HG03159 (cell line): ENCODE measurements at regions not wholly inside any gene's neighbourhood (a gene's known extent, or its start where the extent isn't known, plus 50 kb on each side); places are given as distances from the start of the nearest gene placed in this dataset.

Experiments
- ATAC-seq: cut with Tn5 transposase; IDR thresholded peaks from one replicate; pipeline ENCODE4 v1.9.1; 2021; ENCODE audit warnings: mild to moderate bottlenecking, moderate library complexity; ENCODE audit not compliant: unreplicated experiment

- ATAC-seq = no peak
Measured at GRCh38 chr13:63041640-63042414, 1626.2 kb upstream of the PCDH20 start.

DNA sequence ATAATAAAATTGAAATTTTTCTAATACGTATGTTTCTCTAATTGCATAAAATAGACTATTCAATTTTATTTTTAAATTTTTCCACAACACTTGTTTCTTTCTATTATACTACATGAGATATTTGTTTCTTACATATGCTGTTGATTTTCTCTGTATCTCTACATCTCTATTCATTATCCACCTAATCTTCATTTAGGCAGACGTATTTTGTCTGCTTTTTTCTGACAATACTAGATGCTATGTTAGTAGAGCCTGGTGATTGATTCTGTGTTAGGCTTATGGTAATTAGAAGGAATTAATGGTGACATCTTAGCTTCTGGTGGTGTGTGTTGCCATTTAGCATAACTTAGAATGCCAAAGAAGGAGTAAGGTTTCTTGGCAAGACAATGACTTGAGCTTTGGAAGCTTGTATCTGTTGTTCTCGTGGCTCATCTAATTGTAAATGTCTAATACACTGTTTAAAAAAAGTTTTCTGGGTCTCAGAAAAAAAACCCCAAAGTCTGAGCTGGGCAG is 1610.7 kb upstream of the PCDH20 start:
- no peak for ATAC-seq

- ATAC-seq = no peak
Measured at GRCh38 chr13:63025741-63026140, 1610.1 kb upstream of the PCDH20 start.

- ATAC-seq = no peak
Measured at GRCh38 chr13:63024458-63024857, 1608.8 kb upstream of the PCDH20 start.

GRCh38 chr13:63011996-63012395 is 1596.3 kb upstream of the PCDH20 start:
- ATAC-seq = no peak

DNA sequence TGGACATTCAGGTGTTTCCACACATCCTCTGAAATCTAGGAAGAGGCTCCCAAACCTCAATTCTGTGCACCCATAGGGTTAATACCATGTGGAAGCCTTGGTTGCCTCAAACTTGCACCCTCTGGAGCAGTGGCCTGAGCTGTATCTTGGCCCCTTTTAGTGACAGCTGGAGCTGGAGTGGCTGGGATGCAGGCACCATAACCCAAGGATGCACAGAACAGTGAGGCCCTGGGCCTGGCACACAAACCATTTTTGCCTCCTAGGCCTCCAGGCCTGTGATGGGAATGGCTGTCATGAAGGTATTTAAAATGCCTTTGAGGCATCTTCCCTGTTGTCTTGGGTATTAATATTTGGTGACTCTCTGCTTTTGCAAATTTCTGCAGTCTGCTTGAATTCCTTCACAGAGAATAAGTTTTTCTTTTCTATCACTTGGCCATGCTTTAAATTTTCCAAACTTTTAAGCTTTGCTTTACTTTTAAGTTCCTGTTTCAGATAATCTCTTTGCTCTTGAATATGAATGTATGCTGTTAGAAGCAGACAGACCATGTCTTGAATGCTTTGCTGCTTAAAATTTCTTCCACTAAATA is 1594.5 kb upstream of the PCDH20 start:
- ATAC-seq = no peak

GRCh38 chr13:63005625-63006024 is 1590.0 kb upstream of the PCDH20 start:
- ATAC-seq = no peak

DNA sequence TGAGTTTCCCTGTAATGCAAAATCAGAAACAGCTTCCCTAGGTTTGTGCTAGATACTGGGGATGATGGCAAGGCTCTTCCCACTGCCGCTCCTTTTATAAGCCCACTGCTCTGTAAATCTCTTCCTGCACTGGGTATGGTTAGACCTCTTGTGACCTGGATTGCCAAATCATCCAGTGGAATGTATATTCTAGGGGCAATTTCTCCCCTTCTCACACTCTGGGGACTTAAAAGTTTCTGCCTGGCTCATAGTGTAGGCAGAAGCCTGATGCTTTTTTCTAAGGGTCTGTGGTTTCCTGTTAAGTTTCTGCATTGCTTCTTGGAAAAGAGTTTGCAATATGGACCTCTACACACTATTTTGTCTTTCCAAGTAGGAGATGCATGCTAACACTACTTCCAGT is 1582.0 kb upstream of the PCDH20 start:
- ATAC-seq = no peak

DNA sequence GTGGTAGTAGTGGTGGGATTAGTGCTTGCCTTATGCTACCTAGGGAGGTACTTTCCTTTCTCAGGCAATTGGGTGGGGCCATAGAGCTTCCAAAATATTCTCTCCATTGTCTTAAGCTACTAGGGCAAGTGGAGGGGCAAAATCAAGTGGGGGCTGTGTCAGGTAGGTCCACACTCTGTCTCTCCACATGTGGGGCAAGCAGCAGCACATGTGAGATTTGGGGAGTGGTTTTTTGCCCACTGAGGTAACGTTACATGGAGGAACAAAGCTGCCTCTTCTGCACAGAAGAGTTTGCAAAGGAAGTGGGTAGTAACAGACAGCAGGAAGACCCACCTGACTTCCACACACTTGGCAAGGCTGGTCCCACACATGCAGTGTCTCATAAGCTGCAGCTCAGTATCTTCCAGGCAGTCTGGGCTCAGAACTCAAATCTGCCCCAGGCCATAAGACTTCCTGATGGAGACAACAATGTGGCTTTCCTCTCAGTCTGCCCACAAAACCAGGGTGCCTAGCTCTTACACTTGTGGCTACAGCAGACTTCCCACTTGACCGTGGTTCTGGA is 1581.5 kb upstream of the PCDH20 start:
- ATAC-seq = no peak

GRCh38 chr13:62973804-62974203 is 1558.2 kb upstream of the PCDH20 start:
- no peak for ATAC-seq

DNA sequence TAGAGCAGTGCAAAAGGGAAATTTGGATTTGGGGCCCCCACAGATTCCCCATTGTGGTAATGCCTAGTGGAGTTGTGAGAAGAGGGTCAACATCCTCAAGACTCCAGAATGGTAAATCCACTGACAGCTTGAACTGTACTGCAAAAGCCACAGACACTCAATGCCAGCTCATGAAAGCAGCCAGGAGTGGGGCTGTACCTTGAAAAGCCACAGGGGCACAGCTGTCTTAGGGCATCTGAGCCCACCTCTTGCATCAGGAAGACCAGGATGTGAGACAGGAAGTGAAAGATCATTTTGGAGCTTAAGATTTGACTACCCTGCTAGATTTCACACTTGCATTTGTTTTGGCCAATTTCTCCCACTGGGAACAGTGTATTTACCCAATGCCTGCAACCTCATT is 1548.9 kb upstream of the PCDH20 start:
- no peak for ATAC-seq

- ATAC-seq = no peak
Measured at GRCh38 chr13:62960723-62961122, 1545.1 kb upstream of the PCDH20 start.

DNA sequence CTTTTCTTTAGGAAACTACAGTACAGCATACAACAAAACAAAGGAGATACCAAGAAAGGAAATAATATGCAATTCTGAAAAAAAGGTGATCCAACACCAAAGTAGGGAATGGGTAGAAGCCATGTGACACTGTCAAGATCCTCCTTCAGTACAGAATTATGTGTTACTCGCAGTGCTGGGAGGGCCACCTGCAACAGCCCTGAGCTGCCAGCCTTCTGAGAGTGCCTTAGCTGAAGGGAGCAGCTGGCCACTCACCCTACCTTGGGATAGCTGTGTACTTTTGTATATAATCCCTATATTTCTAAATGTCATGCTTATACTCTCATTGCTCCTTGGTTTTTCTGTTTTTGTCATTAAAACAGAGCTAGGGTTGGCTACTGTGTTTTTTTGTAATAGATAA is 1518.2 kb upstream of the PCDH20 start:
- ATAC-seq = no peak

GRCh38 chr13:62932256-62932883 is 1516.7 kb upstream of the PCDH20 start:
- no peak for ATAC-seq

GRCh38 chr13:62931853-62932252 is 1516.2 kb upstream of the PCDH20 start:
- no peak for ATAC-seq

DNA sequence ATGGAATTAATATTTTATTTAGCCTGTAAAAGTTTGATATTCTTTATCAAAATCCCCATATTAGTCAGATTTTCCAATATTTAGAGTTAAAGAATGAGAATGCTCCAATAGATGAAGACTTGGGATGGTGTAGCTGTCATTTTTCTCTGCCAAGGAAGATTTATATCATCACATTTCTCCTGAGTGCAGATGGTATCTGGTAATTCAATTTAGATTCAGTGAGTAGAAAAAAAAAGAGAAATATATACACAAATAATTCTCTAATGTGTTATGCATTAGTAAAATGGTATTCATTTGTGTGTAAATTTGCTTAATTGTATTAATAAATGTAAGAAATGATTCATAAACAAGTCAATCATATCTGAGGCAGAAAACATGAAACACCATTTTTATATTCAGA is 1508.7 kb upstream of the PCDH20 start:
- ATAC-seq = no peak

DNA sequence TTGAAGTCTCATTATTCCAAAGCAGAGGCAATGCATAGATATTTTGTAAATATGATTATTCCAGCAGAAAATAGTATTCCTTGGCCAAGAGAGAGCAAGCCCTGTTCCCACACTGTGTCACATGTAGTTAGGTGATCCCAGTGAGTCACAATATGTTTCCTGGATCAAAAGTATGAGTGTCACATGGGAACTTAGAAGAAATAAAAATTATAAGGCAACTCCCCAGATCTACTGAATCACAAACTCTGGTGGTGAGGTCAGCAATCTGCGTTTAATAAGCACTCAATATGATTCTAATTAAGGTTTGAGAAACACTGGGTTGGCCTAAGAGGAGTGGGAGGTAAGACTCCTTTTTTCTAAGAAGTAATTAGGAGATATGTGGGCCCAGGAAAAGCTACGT is 1504.5 kb upstream of the PCDH20 start:
- ATAC-seq = no peak

DNA sequence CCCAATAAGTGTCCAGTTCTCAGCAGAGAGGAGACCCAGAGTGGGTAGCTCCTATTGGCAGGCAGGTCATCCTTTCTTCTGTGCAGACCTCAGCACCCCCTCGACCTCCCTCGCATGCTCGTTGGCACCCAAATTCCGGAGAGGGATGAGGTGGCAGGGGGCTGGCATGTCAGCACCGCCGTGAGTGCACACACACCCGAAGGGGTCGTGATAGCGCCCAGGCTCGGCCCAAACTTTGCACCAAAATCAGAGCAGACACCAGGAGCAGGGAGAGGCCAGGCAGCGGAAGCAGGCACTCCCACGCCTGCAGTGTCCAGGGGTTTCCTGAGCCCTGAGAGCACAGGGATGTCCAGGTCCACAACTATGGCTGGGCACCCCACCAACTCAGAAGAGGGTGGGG is 1503.8 kb upstream of the PCDH20 start:
- no peak for ATAC-seq

DNA sequence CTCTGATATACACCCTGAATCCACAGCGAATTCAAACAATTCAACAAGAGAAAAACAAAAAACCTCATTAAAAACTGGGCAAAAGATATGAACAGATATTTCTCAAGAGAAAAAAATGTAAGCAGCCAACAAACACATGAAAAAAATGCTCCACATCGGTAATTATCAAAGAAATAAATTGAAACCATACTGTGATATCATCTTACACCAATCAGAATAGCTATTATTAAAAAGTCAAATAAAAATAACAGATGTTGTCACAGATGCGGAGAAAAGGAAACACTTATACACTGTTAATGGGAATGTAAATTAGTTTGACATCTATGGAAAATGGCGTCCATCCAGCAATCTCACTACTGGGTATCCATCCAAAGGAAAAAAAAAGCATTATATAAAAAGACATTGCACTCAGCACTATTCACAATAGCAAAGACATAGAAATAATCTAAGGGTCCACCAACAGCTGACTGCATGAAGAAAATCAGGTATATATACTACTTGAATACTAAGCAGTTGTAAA is 1495.0 kb upstream of the PCDH20 start:
- no peak for ATAC-seq

GRCh38 chr13:62908321-62908720 is 1492.7 kb upstream of the PCDH20 start:
- no peak for ATAC-seq

DNA sequence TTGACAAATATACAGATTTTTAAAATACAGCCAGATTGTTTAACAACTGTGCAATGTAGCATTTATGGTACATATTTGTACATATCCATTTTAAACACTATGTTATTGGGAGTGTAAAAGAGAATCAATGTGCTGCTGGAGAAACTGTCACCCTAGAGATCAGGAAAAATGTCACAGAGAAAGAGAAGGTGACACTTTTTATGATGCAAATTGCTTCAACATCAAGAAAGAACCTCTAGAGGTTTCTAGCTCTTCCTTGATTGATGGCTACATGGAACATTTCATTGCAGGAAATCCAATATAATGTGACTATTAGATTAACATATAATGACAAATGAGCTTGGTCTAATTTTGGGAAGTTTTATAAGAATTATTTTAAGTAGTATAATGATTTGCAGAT is 1491.2 kb upstream of the PCDH20 start:
- ATAC-seq = no peak

- no peak for ATAC-seq
Measured at GRCh38 chr13:62906469-62906868, 1490.8 kb upstream of the PCDH20 start.
